ENCODE measurements at regions not wholly inside any gene's neighbourhood (a gene's known extent, or its start where the extent isn't known, plus 50 kb on each side); places are given as distances from the start of the nearest gene placed in this dataset.

GRCh38 chr15:91420689-91421088, 320.6 kb downstream of the SV2B start:
- CTCF ChIA-PET, result no interaction called here
- no peak overlapping the region for H2AFZ ChIP-seq (ENCODE audit: low read length)
- H3K4me1 ChIP-seq (ENCODE audit: insufficient read depth, low read length), result no peaks in the 10 kb centered on the region

GRCh38 chr15:91422797-91423196, 322.7 kb downstream of the SV2B start:
- no peaks in the 10 kb centered on the region for H3K36me3 ChIP-seq (ENCODE audit: low read depth, low read length)
- no peaks in the 10 kb centered on the region for H4K20me1 ChIP-seq (ENCODE audit: low read length)
- ATAC-seq, result no peak
- no peak overlapping the region for H3K9ac ChIP-seq (ENCODE audit: low read length)
- H3K79me2 ChIP-seq (ENCODE audit: low read length), result no peaks in the 10 kb centered on the region
- H2AFZ ChIP-seq (ENCODE audit: low read length), result no peak overlapping the region
- H3K4me2 ChIP-seq (ENCODE audit: low read length), result no peak overlapping the region
- H3K4me3 ChIP-seq (ENCODE audit: low read length), result no peak overlapping the region
- DNase-seq, result no peak
- TF ChIP-seq EZH2phosphoT487 (IDR thresholded peaks at IDR 0.05; ENCODE audit: borderline replicate concordance, low read length), result no peak
- TF ChIP-seq EZH2 (IDR thresholded peaks at IDR 0.05; ENCODE audit: low read length, unreplicated experiment), result no peak
- no peak for TF ChIP-seq CTCF (conservative IDR thresholded peaks at IDR 0.05; ENCODE audit: low read depth, low read length)
- H3K9me3 ChIP-seq (ENCODE audit: low read length), result no peaks in the 10 kb centered on the region
- no TSS peak for BruUV-seq (replicated peaks)
- ChIA-PET CTCF (no interaction called here), POLR2A (ENCODE audit: unreplicated experiment) (no interaction called here)
- no peaks in the 10 kb centered on the region for H3F3A ChIP-seq (ENCODE audit: low read length, unreplicated experiment)
- no peaks in the 10 kb centered on the region for H3K9me2 ChIP-seq (replicated peaks; ENCODE audit: low read length)
- no peaks in the 10 kb centered on the region; the same call in 1 of the 2 replicates for H3K27me3 ChIP-seq (ENCODE audit: low read length)
- no peaks in the 10 kb centered on the region for H3K4me1 ChIP-seq (ENCODE audit: insufficient read depth, low read length)
- intact Hi-C loops (cut with micrococcal nuclease), result no loop called here
- no peak overlapping the region for H3K27ac ChIP-seq (ENCODE audit: low read length)

More at GRCh38 chr15:91420689-91421088, 320.6 kb downstream of the SV2B start:
- ATAC-seq (no peak), DNase-seq (no peak)
- no TSS peak for BruUV-seq (replicated peaks)
- intact Hi-C loops (cut with micrococcal nuclease), result no loop called here
- POLR2A ChIA-PET (ENCODE audit: unreplicated experiment), result no interaction called here
- TF ChIP-seq CTCF (conservative IDR thresholded peaks at IDR 0.05; ENCODE audit: low read depth, low read length) (no peak), EZH2phosphoT487 (IDR thresholded peaks at IDR 0.05; ENCODE audit: borderline replicate concordance, low read length) (no peak), EZH2 (IDR thresholded peaks at IDR 0.05; ENCODE audit: low read length, unreplicated experiment) (no peak)
- H3K36me3 ChIP-seq (ENCODE audit: low read depth, low read length), result no peaks in the 10 kb centered on the region
- no peaks in the 10 kb centered on the region for H3K9me2 ChIP-seq (replicated peaks; ENCODE audit: low read length)
- H3K9ac ChIP-seq (ENCODE audit: low read length), result no peak overlapping the region
- no peaks in the 10 kb centered on the region for H3K79me2 ChIP-seq (ENCODE audit: low read length)
- H3K9me3 ChIP-seq (ENCODE audit: low read length), result no peaks in the 10 kb centered on the region
- H3K4me3 ChIP-seq (ENCODE audit: low read length), result no peak overlapping the region
- H3K27me3 ChIP-seq (ENCODE audit: low read length), result no peaks in the 10 kb centered on the region; the same call in 1 of the 2 replicates
- H3F3A ChIP-seq (ENCODE audit: low read length, unreplicated experiment), result no peaks in the 10 kb centered on the region
- H3K27ac ChIP-seq (ENCODE audit: low read length), result no peak overlapping the region
- no peak overlapping the region for H3K4me2 ChIP-seq (ENCODE audit: low read length)
- H4K20me1 ChIP-seq (ENCODE audit: low read length), result no peaks in the 10 kb centered on the region

GRCh38 chr15:91424001-91424400, 323.9 kb downstream of the SV2B start:
- no peak for TF ChIP-seq EZH2phosphoT487 (IDR thresholded peaks at IDR 0.05; ENCODE audit: borderline replicate concordance, low read length)
- no peak for TF ChIP-seq CTCF (conservative IDR thresholded peaks at IDR 0.05; ENCODE audit: low read depth, low read length)
- TF ChIP-seq EZH2 (IDR thresholded peaks at IDR 0.05; ENCODE audit: low read length, unreplicated experiment), result no peak
- Histone ChIP-seq H3K27me3 (ENCODE audit: low read length) (no peaks in the 10 kb centered on the region; the same call in 1 of the 2 replicates), H3F3A (ENCODE audit: low read length, unreplicated experiment) (no peaks in the 10 kb centered on the region), H3K36me3 (ENCODE audit: low read depth, low read length) (no peaks in the 10 kb centered on the region), H3K9ac (ENCODE audit: low read length) (no peak overlapping the region), H3K4me2 (ENCODE audit: low read length) (no peak overlapping the region), H3K9me3 (ENCODE audit: low read length) (no peaks in the 10 kb centered on the region), H3K4me1 (ENCODE audit: insufficient read depth, low read length) (no peaks in the 10 kb centered on the region), H2AFZ (ENCODE audit: low read length) (no peak overlapping the region), H3K27ac (ENCODE audit: low read length) (no peak overlapping the region), H3K9me2 (replicated peaks; ENCODE audit: low read length) (no peaks in the 10 kb centered on the region), H3K79me2 (ENCODE audit: low read length) (no peaks in the 10 kb centered on the region), H4K20me1 (ENCODE audit: low read length) (no peaks in the 10 kb centered on the region), H3K4me3 (ENCODE audit: low read length) (no peak overlapping the region)
- ATAC-seq (no peak), DNase-seq (no peak)
- CTCF ChIA-PET, result no interaction called here
- BruUV-seq (replicated peaks), result no TSS peak
- intact Hi-C loops (cut with micrococcal nuclease), result no loop called here
- POLR2A ChIA-PET (ENCODE audit: unreplicated experiment), result no interaction called here
